ENCODE measurements at regions not wholly inside any gene's neighbourhood (a gene's known extent, or its start where the extent isn't known, plus 50 kb on each side); places are given as distances from the start of the nearest gene placed in this dataset.
"Not testable (repeated sequence)": the region's sequence is repeated elsewhere in the genome, so short reads cannot be mapped to it uniquely, and the experiment has no call there.

- Histone ChIP-seq H3K27ac (ENCODE audit: insufficient read depth, low read length) (no peak overlapping the region), H3K79me2 (ENCODE audit: control insufficient read depth, insufficient read depth, low read length) (no peaks in the 10 kb centered on the region), H3K9ac (ENCODE audit: insufficient read depth, low read length) (no peak overlapping the region), H3K4me3 (replicated peaks in 1 of 4; ENCODE audit: control extremely low read depth in 1 of 4, insufficient read depth in 1 of 4, low read depth in 3 of 4, low read length in 4 of 4) (no peak overlapping the region), H4K20me1 (ENCODE audit: control insufficient read depth, extremely low read depth, insufficient read depth, low read length) (no peaks in the 10 kb centered on the region), H3K9me3 (ENCODE audit: control insufficient read depth, insufficient read depth, low read depth, low read length) (no peaks in the 10 kb centered on the region), H3K4me2 (ENCODE audit: extremely low read depth, insufficient read depth, low read length) (no peak overlapping the region), H3K36me3 (ENCODE audit: control insufficient read depth, insufficient read depth, low read length) (no peaks in the 10 kb centered on the region), H3K27me3 (ENCODE audit: control insufficient read depth, insufficient read depth, low read length) (no peaks in the 10 kb centered on the region), H3K4me1 (ENCODE audit: control insufficient read depth, extremely low read depth, insufficient read depth, low read length) (no peaks in the 10 kb centered on the region), H2AFZ (ENCODE audit: low read length) (no peak overlapping the region)
- DNase-seq (ENCODE audit: low read depth in 2 of 2), result no peak
- TF ChIP-seq EZH2 (IDR thresholded peaks at IDR 0.05; ENCODE audit: low read length, missing control alignments), result no peak
- TF ChIP-seq CTCF (conservative IDR thresholded peaks at IDR 0.05 in 1 of 2, IDR thresholded peaks at IDR 0.05 in 1 of 2; ENCODE audit: low read depth in 1 of 2, low read length in 2 of 2), result no peak
These were observed 377.0 kb downstream of the DLEU7 start for GRCh38 chr13:50466456-50466855.

GRCh38 chr13:50467156-50468110 lies 376.1 kb downstream of the DLEU7 start:
- no peak overlapping the region for H3K4me3 ChIP-seq (replicated peaks in 1 of 4; ENCODE audit: control extremely low read depth in 1 of 4, insufficient read depth in 1 of 4, low read depth in 3 of 4, low read length in 4 of 4)
- no peak overlapping the region for H2AFZ ChIP-seq (ENCODE audit: low read length)
- H3K4me2 ChIP-seq (ENCODE audit: extremely low read depth, insufficient read depth, low read length), result no peak overlapping the region
- TF ChIP-seq EZH2 (IDR thresholded peaks at IDR 0.05; ENCODE audit: low read length, missing control alignments), result no peak
- TF ChIP-seq CTCF (conservative IDR thresholded peaks at IDR 0.05 in 1 of 2, IDR thresholded peaks at IDR 0.05 in 1 of 2; ENCODE audit: low read depth in 1 of 2, low read length in 2 of 2), result no peak
- no peaks in the 10 kb centered on the region for H3K4me1 ChIP-seq (ENCODE audit: control insufficient read depth, extremely low read depth, insufficient read depth, low read length)
- no peaks in the 10 kb centered on the region for H3K9me3 ChIP-seq (ENCODE audit: control insufficient read depth, insufficient read depth, low read depth, low read length)
- H3K27me3 ChIP-seq (ENCODE audit: control insufficient read depth, insufficient read depth, low read length), result no peaks in the 10 kb centered on the region
- no peaks in the 10 kb centered on the region for H3K79me2 ChIP-seq (ENCODE audit: control insufficient read depth, insufficient read depth, low read length)
- DNase-seq (ENCODE audit: low read depth in 2 of 2), result no peak
- no peaks in the 10 kb centered on the region for H3K36me3 ChIP-seq (ENCODE audit: control insufficient read depth, insufficient read depth, low read length)
- no peaks in the 10 kb centered on the region for H4K20me1 ChIP-seq (ENCODE audit: control insufficient read depth, extremely low read depth, insufficient read depth, low read length)
- no peak overlapping the region for H3K27ac ChIP-seq (ENCODE audit: insufficient read depth, low read length)
- no peak overlapping the region for H3K9ac ChIP-seq (ENCODE audit: insufficient read depth, low read length)

GRCh38 chr13:50468849-50469669 lies 374.4 kb downstream of the DLEU7 start:
- no peak for TF ChIP-seq CTCF (conservative IDR thresholded peaks at IDR 0.05 in 1 of 2, IDR thresholded peaks at IDR 0.05 in 1 of 2; ENCODE audit: low read depth in 1 of 2, low read length in 2 of 2)
- TF ChIP-seq EZH2 (IDR thresholded peaks at IDR 0.05; ENCODE audit: low read length, missing control alignments), result no peak
- H3K79me2 ChIP-seq (ENCODE audit: control insufficient read depth, insufficient read depth, low read length), result no peaks in the 10 kb centered on the region
- no peaks in the 10 kb centered on the region for H3K4me1 ChIP-seq (ENCODE audit: control insufficient read depth, extremely low read depth, insufficient read depth, low read length)
- no peaks in the 10 kb centered on the region for H3K36me3 ChIP-seq (ENCODE audit: control insufficient read depth, insufficient read depth, low read length)
- no peak overlapping the region for H3K4me3 ChIP-seq (replicated peaks in 1 of 4; ENCODE audit: control extremely low read depth in 1 of 4, insufficient read depth in 1 of 4, low read depth in 3 of 4, low read length in 4 of 4)
- no peak overlapping the region for H3K9ac ChIP-seq (ENCODE audit: insufficient read depth, low read length)
- H3K9me3 ChIP-seq (ENCODE audit: control insufficient read depth, insufficient read depth, low read depth, low read length), result no peaks in the 10 kb centered on the region
- H2AFZ ChIP-seq (ENCODE audit: low read length), result no peak overlapping the region
- H3K27ac ChIP-seq (ENCODE audit: insufficient read depth, low read length), result no peak overlapping the region
- no peak overlapping the region for H3K4me2 ChIP-seq (ENCODE audit: extremely low read depth, insufficient read depth, low read length)
- no peaks in the 10 kb centered on the region for H3K27me3 ChIP-seq (ENCODE audit: control insufficient read depth, insufficient read depth, low read length)
- H4K20me1 ChIP-seq (ENCODE audit: control insufficient read depth, extremely low read depth, insufficient read depth, low read length), result no peaks in the 10 kb centered on the region
- no peak for DNase-seq (ENCODE audit: low read depth in 2 of 2)

- H3K4me3 ChIP-seq (replicated peaks in 1 of 4; ENCODE audit: control extremely low read depth in 1 of 4, insufficient read depth in 1 of 4, low read depth in 3 of 4, low read length in 4 of 4); H3K79me2 ChIP-seq (ENCODE audit: control insufficient read depth, insufficient read depth, low read length); H3K9me3 ChIP-seq (ENCODE audit: control insufficient read depth, insufficient read depth, low read depth, low read length); H3K4me1 ChIP-seq (ENCODE audit: control insufficient read depth, extremely low read depth, insufficient read depth, low read length); H3K27ac ChIP-seq (ENCODE audit: insufficient read depth, low read length); H3K9ac ChIP-seq (ENCODE audit: insufficient read depth, low read length); H3K27me3 ChIP-seq (ENCODE audit: control insufficient read depth, insufficient read depth, low read length); H3K4me2 ChIP-seq (ENCODE audit: extremely low read depth, insufficient read depth, low read length); H3K36me3 ChIP-seq (ENCODE audit: control insufficient read depth, insufficient read depth, low read length); DNase-seq (ENCODE audit: low read depth in 2 of 2); H2AFZ ChIP-seq (ENCODE audit: low read length); H4K20me1 ChIP-seq (ENCODE audit: control insufficient read depth, extremely low read depth, insufficient read depth, low read length): not testable (repeated sequence)
These were observed 370.4 kb downstream of the DLEU7 start for GRCh38 chr13:50473050-50473449.

Measured in fibroblast of lung (primary cell).